ENCODE measurements at regions not wholly inside any gene's neighbourhood (a gene's known extent, or its start where the extent isn't known, plus 50 kb on each side); places are given as distances from the start of the nearest gene placed in this dataset.
"Not testable (repeated sequence)": the region's sequence is repeated elsewhere in the genome, so short reads cannot be mapped to it uniquely, and the experiment has no call there.

GRCh38 chr7:155231941-155232340 lies 65.7 kb upstream of the INSIG1 start:
- DNase-seq: no peak

- no peak for DNase-seq
Measured at GRCh38 chr7:155232911-155233310, 64.8 kb upstream of the INSIG1 start.

GRCh38 chr7:155233311-155234157 lies 64.1 kb upstream of the INSIG1 start:
- no peak for DNase-seq

- DNase-seq: no peak
Measured at GRCh38 chr7:155234158-155234492, 63.6 kb upstream of the INSIG1 start.

GRCh38 chr7:155234950-155235789 lies 62.5 kb upstream of the INSIG1 start:
- DNase-seq: no peak

- no peak for DNase-seq
Measured at GRCh38 chr7:155236386-155236785, 61.3 kb upstream of the INSIG1 start.

- no peak for DNase-seq
Measured at GRCh38 chr7:155237297-155237696, 60.4 kb upstream of the INSIG1 start.

GRCh38 chr7:155237730-155238129 lies 59.9 kb upstream of the INSIG1 start:
- no peak for DNase-seq

- DNase-seq: not testable (repeated sequence)
Measured at GRCh38 chr7:155239431-155240087, 58.1 kb upstream of the INSIG1 start.

GRCh38 chr7:155244675-155245074 lies 53.0 kb upstream of the INSIG1 start:
- no peak for DNase-seq

GRCh38 chr7:155247479-155248365 lies 50.0 kb upstream of the INSIG1 start:
- DNase-seq: no peak
